T-helper 17 cell (primary cell): ENCODE measurements at regions not wholly inside any gene's neighbourhood (a gene's known extent, or its start where the extent isn't known, plus 50 kb on each side); places are given as distances from the start of the nearest gene placed in this dataset.

ENCODE experiments used
- ATAC-seq: fragments of 150-1000 bp; cut with Tn5 transposase; 2 replicates; pipeline ENCODE4 v1.10.0; 2021; ENCODE audit warnings: mild to moderate bottlenecking, moderate library complexity
- DNase-seq, 3 donors: peaks; one replicate each; pipeline versions ENCODE4 v3.0.0 to v3.0.0-alpha.2; 2020 to 2021
- H3K9me3 ChIP-seq: one replicate; pipeline ENCODE4 v1.7.0; 2013; ENCODE audit warnings: low read length, mild to moderate bottlenecking; ENCODE audit not compliant: control insufficient read depth, poor library complexity, severe bottlenecking
- H3K27ac Mint-ChIP-seq: one replicate; pipeline ENCODE4 v1.8.0; 2022; ENCODE audit warnings: mild to moderate bottlenecking, moderate library complexity, mixed read lengths
- H3K27me3 Mint-ChIP-seq: one replicate; pipeline ENCODE4 v1.8.0; 2022; ENCODE audit warnings: mixed read lengths
- H3K36me3 Mint-ChIP-seq: one replicate; pipeline ENCODE4 v1.8.0; 2022; ENCODE audit warnings: low read depth, mixed read lengths
- H3K4me1 Mint-ChIP-seq: one replicate; pipeline ENCODE4 v1.8.0; 2022; ENCODE audit warnings: mild to moderate bottlenecking, mixed read lengths
- H3K4me3 Mint-ChIP-seq: one replicate; pipeline ENCODE4 v1.8.0; 2022; ENCODE audit warnings: mild to moderate bottlenecking, moderate library complexity, mixed read lengths

DNA sequence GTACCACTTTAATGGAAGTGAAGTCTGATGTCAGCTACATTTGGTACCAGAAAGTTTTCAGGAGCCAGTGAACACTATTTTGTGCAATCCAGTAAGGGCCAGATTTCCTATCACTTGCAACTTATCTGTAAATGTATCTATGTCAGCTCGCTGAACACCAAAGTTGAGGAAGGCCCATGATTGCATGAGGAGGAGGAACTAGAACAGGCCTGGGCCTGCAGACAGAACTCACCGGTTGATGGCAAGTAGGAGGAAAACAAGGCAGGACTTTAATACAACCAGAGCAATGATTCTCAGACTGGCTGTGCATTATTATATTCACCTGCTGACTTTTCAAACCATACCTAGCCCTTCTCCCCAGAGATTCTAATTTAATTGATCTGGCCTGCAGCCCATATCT, 540.2 kb downstream of the CETN3 start:
- H3K4me1 Mint-ChIP-seq, result no peaks in the 10 kb centered on the region
- DNase-seq, result no peak
- H3K27ac Mint-ChIP-seq, result no peak overlapping the region
- H3K27me3 Mint-ChIP-seq, result no peaks in the 10 kb centered on the region
- H3K9me3 ChIP-seq, result no peaks in the 10 kb centered on the region
- ATAC-seq, result no peak
- H3K4me3 Mint-ChIP-seq, result no peak overlapping the region
- no peaks in the 10 kb centered on the region for H3K36me3 Mint-ChIP-seq

DNA sequence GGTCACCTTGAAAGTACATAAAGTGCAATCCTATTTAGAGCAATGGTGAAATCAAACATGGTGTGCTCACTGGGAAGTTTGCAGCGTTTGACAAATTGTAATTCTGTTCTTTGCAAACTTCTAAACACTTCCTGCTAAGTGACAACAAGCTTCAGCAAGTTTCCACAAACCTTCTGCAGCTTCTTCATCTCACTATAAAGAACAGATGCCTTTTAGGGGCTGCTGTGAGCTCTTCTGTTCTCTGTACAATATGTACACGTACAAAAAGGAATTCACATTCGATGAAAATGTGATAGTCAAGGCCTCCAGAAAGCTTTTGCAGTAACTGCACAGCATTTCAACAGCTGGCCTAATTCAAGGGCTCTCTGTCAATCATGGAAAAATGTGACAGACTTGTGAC, 543.1 kb downstream of the CETN3 start:
- Mint-ChIP-seq H3K27ac (no peak overlapping the region), H3K27me3 (no peaks in the 10 kb centered on the region), H3K4me1 (no peaks in the 10 kb centered on the region), H3K36me3 (no peaks in the 10 kb centered on the region), H3K4me3 (no peak overlapping the region)
- H3K9me3 ChIP-seq, result no peaks in the 10 kb centered on the region
- ATAC-seq (no peak), DNase-seq (no peak)

GRCh38 chr5:89864941-89865340, 544.6 kb downstream of the CETN3 start:
- Mint-ChIP-seq H3K36me3 (no peaks in the 10 kb centered on the region), H3K27me3 (no peaks in the 10 kb centered on the region), H3K27ac (no peak overlapping the region), H3K4me3 (no peak overlapping the region), H3K4me1 (no peaks in the 10 kb centered on the region)
- DNase-seq, result no peak
- no peaks in the 10 kb centered on the region for H3K9me3 ChIP-seq
- no peak for ATAC-seq

- Mint-ChIP-seq H3K4me3 (no peak overlapping the region), H3K27me3 (no peaks in the 10 kb centered on the region), H3K4me1 (no peaks in the 10 kb centered on the region), H3K36me3 (no peaks in the 10 kb centered on the region), H3K27ac (no peak overlapping the region)
- H3K9me3 ChIP-seq, result no peaks in the 10 kb centered on the region
- DNase-seq (no peak), ATAC-seq (no peak)
Observed at GRCh38 chr5:89857790-89858189, 551.8 kb downstream of the CETN3 start.

- ATAC-seq, result no peak
- H3K9me3 ChIP-seq, result no peaks in the 10 kb centered on the region
- H3K36me3 Mint-ChIP-seq, result no peaks in the 10 kb centered on the region
- no peak for DNase-seq
- no peak overlapping the region for H3K4me3 Mint-ChIP-seq
- H3K27ac Mint-ChIP-seq, result no peak overlapping the region
- H3K27me3 Mint-ChIP-seq, result no peaks in the 10 kb centered on the region
- H3K4me1 Mint-ChIP-seq, result no peaks in the 10 kb centered on the region
Observed at GRCh38 chr5:89855417-89855816, 554.1 kb downstream of the CETN3 start.

GRCh38 chr5:89851911-89852310, 557.6 kb downstream of the CETN3 start:
- no peak overlapping the region for H3K4me3 Mint-ChIP-seq

GRCh38 chr5:89850513-89850865, 559.1 kb downstream of the CETN3 start:
- no peak overlapping the region for H3K4me3 Mint-ChIP-seq
- DNase-seq (no peak), ATAC-seq (no peak)
- no peaks in the 10 kb centered on the region for H3K9me3 ChIP-seq
- H3K27me3 Mint-ChIP-seq, result no peaks in the 10 kb centered on the region
- no peaks in the 10 kb centered on the region for H3K36me3 Mint-ChIP-seq
- no peaks in the 10 kb centered on the region for H3K4me1 Mint-ChIP-seq
- no peak overlapping the region for H3K27ac Mint-ChIP-seq

More at GRCh38 chr5:89851911-89852310, 557.6 kb downstream of the CETN3 start:
- no peaks in the 10 kb centered on the region for H3K9me3 ChIP-seq
- no peak for ATAC-seq
- no peak overlapping the region for H3K27ac Mint-ChIP-seq
- no peaks in the 10 kb centered on the region for H3K36me3 Mint-ChIP-seq
- no peaks in the 10 kb centered on the region for H3K4me1 Mint-ChIP-seq
- no peaks in the 10 kb centered on the region for H3K27me3 Mint-ChIP-seq
- no peak for DNase-seq

DNA sequence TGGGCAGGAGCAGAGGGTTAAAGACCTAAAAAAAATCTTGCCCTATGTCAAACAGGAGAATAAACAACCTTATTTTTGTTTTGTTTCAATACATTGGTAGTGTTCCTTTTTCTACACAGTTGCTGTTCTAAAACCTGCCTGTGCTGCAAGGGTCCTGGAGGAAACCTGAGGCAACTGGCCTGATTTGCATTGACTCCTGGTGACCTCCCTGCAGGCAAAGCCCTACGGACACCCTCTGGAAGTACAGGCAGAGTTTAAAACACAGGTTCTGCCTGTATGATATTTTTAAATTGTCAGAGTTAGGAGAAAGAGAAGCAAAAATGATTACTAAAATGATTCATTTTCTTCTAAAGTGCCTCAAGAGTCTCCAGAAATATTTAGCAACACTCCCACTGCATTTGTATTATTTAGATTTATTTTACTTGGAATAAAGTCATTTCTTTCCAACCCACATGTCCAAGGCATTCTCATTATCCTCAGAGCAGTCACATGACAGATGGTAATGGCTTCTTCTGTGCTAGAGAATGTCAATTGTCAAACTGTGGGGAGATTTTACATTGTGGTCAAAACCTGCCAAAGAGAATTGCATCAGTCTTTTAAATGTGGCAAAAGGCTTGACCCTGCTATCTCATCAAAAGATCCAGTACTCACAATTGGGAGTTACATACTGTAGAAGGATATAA, 559.6 kb downstream of the CETN3 start:
- no peak for DNase-seq
- H3K4me3 Mint-ChIP-seq, result no peak overlapping the region
- no peaks in the 10 kb centered on the region for H3K4me1 Mint-ChIP-seq
- H3K36me3 Mint-ChIP-seq, result no peaks in the 10 kb centered on the region
- no peaks in the 10 kb centered on the region for H3K9me3 ChIP-seq
- H3K27ac Mint-ChIP-seq, result no peak overlapping the region
- ATAC-seq, result no peak
- no peaks in the 10 kb centered on the region for H3K27me3 Mint-ChIP-seq

GRCh38 chr5:89847743-89848142, 561.8 kb downstream of the CETN3 start:
- ATAC-seq (no peak), DNase-seq (no peak)
- Mint-ChIP-seq H3K4me3 (no peak overlapping the region), H3K36me3 (no peaks in the 10 kb centered on the region), H3K27ac (no peak overlapping the region), H3K4me1 (no peaks in the 10 kb centered on the region), H3K27me3 (no peaks in the 10 kb centered on the region)
- H3K9me3 ChIP-seq, result no peaks in the 10 kb centered on the region

DNA sequence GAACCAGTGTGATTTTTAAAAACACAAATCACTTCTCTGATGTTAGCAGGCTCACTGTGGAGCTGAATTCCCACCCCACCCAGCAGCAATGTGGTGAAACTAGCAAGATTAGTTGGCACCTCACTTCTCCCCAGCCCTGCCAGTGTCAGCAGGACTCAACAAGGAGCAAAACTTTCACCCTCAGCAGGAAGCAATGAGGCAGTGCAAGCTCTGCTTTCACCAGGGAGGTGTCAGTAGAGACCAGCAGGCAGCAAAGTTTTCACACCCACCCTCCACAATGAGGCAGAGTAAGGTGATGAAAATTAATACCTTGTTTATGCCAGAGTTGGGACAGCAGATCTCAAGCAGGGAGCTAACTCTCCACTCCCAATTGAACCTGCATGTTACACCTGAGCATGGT, 565.0 kb downstream of the CETN3 start:
- ATAC-seq (no peak), DNase-seq (no peak)
- H3K36me3 Mint-ChIP-seq, result no peaks in the 10 kb centered on the region
- no peaks in the 10 kb centered on the region for H3K9me3 ChIP-seq
- H3K27ac Mint-ChIP-seq, result no peak overlapping the region
- no peaks in the 10 kb centered on the region for H3K4me1 Mint-ChIP-seq
- no peaks in the 10 kb centered on the region for H3K27me3 Mint-ChIP-seq
- no peak overlapping the region for H3K4me3 Mint-ChIP-seq

DNA sequence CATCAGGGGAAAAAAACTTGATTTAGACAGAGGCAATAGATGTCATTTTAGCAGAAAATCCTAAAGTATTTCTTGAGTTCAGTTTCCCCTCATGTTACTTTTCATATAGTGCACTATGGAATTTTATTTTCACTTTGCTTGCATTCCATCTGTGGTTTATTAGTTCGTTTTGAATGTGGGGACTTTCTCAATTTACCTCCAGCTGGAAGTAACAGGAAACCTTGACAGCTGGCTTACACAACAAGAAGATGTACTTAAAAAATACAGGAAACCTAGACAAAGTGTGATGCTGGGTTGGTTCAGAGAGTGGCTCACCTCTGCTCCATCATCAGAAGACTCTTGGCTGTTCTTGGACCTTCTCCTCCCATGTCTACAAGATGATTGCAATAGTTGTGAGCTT, 567.0 kb downstream of the CETN3 start:
- DNase-seq, result no peak
- ATAC-seq, result no peak
- Mint-ChIP-seq H3K4me1 (no peaks in the 10 kb centered on the region), H3K27ac (no peak overlapping the region), H3K36me3 (no peaks in the 10 kb centered on the region), H3K27me3 (no peaks in the 10 kb centered on the region), H3K4me3 (no peak overlapping the region)
- no peaks in the 10 kb centered on the region for H3K9me3 ChIP-seq

DNA sequence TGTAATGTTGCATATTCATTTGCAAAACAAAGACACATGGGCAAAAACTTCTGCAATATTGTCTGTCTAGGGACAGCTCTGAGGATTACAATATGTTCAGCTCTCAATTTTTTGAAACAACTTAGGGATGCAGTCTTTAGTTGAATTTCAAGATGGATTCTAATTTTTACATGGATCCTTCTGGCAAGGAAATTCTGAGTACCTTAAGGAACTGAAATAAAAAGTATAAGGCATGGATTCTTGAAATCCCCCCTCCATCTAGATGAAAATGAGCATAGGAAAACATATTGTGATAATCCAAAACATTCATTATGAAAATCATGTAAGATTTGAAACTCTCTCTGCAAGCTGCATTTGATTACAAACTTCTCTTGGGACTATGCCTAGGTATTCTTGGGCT, 568.6 kb downstream of the CETN3 start:
- Mint-ChIP-seq H3K27ac (no peak overlapping the region), H3K27me3 (no peaks in the 10 kb centered on the region), H3K4me1 (no peaks in the 10 kb centered on the region), H3K4me3 (no peak overlapping the region), H3K36me3 (no peaks in the 10 kb centered on the region)
- no peaks in the 10 kb centered on the region for H3K9me3 ChIP-seq
- DNase-seq (no peak), ATAC-seq (no peak)

- Mint-ChIP-seq H3K36me3 (no peaks in the 10 kb centered on the region), H3K4me3 (no peak overlapping the region), H3K27ac (no peak overlapping the region), H3K4me1 (no peaks in the 10 kb centered on the region), H3K27me3 (no peaks in the 10 kb centered on the region)
- H3K9me3 ChIP-seq, result no peaks in the 10 kb centered on the region
- ATAC-seq (no peak), DNase-seq (no peak)
Observed at GRCh38 chr5:89830691-89831090, 578.9 kb downstream of the CETN3 start.

DNA sequence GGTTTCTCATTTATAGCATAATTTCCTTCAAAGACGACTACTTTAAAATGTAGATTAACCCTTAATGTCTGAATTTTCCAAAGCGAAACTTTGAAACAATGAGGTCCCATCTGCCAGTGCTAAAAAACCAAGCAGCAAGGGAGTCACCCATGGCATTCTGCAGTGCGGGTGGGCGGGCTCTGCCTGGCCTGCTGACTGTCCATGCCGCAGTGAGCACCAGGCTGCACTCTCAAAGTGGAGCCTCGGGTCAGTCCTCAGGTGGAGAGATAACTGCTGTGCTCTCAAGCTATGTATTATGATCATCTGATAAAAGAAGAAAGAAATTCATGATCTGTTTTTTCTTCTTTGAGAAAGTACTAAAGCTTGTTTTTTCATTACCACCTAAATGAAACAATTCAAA, 581.6 kb downstream of the CETN3 start:
- no peaks in the 10 kb centered on the region for H3K36me3 Mint-ChIP-seq
- no peak overlapping the region for H3K4me3 Mint-ChIP-seq
- no peak for ATAC-seq
- H3K27me3 Mint-ChIP-seq, result no peaks in the 10 kb centered on the region
- no peak for DNase-seq
- H3K4me1 Mint-ChIP-seq, result no peaks in the 10 kb centered on the region
- no peak overlapping the region for H3K27ac Mint-ChIP-seq
- no peaks in the 10 kb centered on the region for H3K9me3 ChIP-seq
